ENCODE measurements at regions not wholly inside any gene's neighbourhood (a gene's known extent, or its start where the extent isn't known, plus 50 kb on each side); places are given as distances from the start of the nearest gene placed in this dataset.

DNA sequence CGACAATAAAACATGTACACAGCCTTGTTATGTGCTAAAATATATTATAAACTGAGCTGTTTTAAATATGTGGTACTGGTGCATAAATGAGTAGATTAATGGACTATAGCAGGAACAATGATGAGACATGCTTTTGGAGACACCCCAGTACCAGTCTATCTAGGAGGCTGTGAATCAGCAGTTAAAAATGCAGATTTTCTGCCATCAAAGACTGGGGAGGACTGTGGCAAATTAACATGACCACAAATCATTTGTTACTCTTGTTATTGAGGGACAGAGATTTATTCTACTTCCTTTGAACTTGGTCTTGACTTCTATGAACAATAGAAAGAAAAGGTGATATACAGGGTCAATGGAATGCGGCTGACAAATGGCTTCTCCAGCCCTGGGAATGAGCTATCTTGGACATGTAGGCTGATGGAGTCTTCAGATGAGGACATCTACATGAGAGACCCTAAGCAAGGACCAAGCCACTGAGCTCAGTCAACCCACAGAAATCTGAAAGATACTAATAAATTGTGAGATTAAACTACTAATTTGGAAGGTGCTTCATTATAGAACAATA is 551.7 kb upstream of the GJE1 start:
- H3K36me3 ChIP-seq = no peaks in the 10 kb centered on the region
- no peaks in the 10 kb centered on the region for H3K9me3 ChIP-seq
- no peak overlapping the region for H3K4me3 ChIP-seq
- no peak for DNase-seq
- H3K27me3 ChIP-seq = no peaks in the 10 kb centered on the region
- no peak overlapping the region for H3K27ac ChIP-seq
- TF ChIP-seq POLR2A (IDR thresholded peaks at IDR 0.05) = no peak
- no peaks in the 10 kb centered on the region for H3K4me1 ChIP-seq

- no peak overlapping the region for H3K4me3 ChIP-seq
- H3K4me1 ChIP-seq = no peaks in the 10 kb centered on the region
- no peaks in the 10 kb centered on the region for H3K27me3 ChIP-seq
- H3K36me3 ChIP-seq = no peaks in the 10 kb centered on the region
- H3K9me3 ChIP-seq = no peaks in the 10 kb centered on the region
- no peak for DNase-seq
- H3K27ac ChIP-seq = no peak overlapping the region
- no peak for TF ChIP-seq POLR2A (IDR thresholded peaks at IDR 0.05)
- TF ChIP-seq, protein P1, sequence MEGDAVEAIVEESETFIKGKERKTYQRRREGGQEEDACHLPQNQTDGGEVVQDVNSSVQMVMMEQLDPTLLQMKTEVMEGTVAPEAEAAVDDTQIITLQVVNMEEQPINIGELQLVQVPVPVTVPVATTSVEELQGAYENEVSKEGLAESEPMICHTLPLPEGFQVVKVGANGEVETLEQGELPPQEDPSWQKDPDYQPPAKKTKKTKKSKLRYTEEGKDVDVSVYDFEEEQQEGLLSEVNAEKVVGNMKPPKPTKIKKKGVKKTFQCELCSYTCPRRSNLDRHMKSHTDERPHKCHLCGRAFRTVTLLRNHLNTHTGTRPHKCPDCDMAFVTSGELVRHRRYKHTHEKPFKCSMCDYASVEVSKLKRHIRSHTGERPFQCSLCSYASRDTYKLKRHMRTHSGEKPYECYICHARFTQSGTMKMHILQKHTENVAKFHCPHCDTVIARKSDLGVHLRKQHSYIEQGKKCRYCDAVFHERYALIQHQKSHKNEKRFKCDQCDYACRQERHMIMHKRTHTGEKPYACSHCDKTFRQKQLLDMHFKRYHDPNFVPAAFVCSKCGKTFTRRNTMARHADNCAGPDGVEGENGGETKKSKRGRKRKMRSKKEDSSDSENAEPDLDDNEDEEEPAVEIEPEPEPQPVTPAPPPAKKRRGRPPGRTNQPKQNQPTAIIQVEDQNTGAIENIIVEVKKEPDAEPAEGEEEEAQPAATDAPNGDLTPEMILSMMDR (IDR thresholded peaks at IDR 0.05) = no peak
Observed at GRCh38 chr6:141580131-141580530, 552.6 kb upstream of the GJE1 start.

GRCh38 chr6:141576751-141577150 is 556.0 kb upstream of the GJE1 start:
- TF ChIP-seq, protein P1 (IDR thresholded peaks at IDR 0.05) = no peak
- no peak for TF ChIP-seq POLR2A (IDR thresholded peaks at IDR 0.05)

DNA sequence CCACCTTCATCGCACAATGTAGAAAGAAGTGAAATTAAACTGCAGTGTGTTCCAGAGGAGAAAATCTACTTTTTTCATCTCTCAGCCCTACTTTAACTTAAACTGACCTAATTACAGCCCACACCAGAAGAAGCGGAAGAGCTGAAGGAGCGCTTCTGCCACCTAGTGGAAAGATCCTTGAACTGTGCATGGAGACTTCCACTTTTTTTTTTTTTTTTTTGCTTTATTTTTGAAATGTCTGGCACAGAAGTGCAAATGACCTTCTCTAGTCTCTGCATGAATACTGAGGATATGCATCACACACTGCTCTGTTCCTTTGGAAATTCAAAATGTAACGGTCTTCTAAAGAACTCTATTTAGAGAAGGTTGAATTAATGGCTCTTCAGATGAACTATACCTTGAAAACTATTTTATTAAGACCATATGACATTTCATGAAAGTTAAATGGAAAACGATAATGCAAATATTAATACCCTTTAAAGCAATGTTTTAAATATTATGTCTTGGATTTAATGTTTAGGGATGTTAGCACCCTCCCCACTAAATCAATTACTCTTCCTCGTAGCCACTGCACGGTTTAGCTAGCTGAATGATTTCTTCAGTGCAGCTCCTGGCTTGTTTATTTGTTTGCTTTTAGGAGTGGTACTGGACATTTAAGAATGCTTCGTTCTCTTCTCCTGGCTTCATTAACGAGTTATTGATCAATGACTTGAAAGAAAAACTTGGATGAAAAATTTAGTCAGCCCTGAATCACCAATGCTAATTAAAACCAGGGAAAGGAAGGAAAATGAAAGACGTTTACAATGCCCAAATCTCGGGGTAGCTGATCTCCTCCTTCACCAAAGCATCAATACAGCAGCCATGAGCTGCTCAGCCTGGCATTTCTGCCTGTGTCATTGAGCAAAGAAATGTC is 569.6 kb upstream of the GJE1 start:
- H3K36me3 ChIP-seq = no peaks in the 10 kb centered on the region
- no peak for TF ChIP-seq POLR2A (IDR thresholded peaks at IDR 0.05)
- TF ChIP-seq, protein P1 (IDR thresholded peaks at IDR 0.05) = peak; percentile 66 to 82 (median 77)
- H3K27me3 ChIP-seq = no peaks in the 10 kb centered on the region
- H3K4me3 ChIP-seq = peak overlapping the region; percentile 14 to 31 (median 18)
- H3K27ac ChIP-seq = no peak overlapping the region
- H3K9me3 ChIP-seq = no peaks in the 10 kb centered on the region
- peak in 2 of 3 donors; percentile 44 to 77 for DNase-seq
- peaks cover 0 to 7% (median 2%) of the 10 kb centered on the region in 4 donors for H3K4me1 ChIP-seq

More at GRCh38 chr6:141576751-141577150, 556.0 kb upstream of the GJE1 start:
- no peaks in the 10 kb centered on the region for H3K36me3 ChIP-seq
- H3K27ac ChIP-seq = no peak overlapping the region
- H3K27me3 ChIP-seq = no peaks in the 10 kb centered on the region
- H3K9me3 ChIP-seq = no peaks in the 10 kb centered on the region
- no peak overlapping the region for H3K4me3 ChIP-seq
- H3K4me1 ChIP-seq = no peaks in the 10 kb centered on the region
- DNase-seq = no peak

GRCh38 chr6:141562186-141562811 is 570.4 kb upstream of the GJE1 start:
- peak in 2 of 3 donors; percentile 47 to 49 for DNase-seq
- Histone ChIP-seq H3K36me3 (no peaks in the 10 kb centered on the region), H3K9me3 (no peaks in the 10 kb centered on the region), H3K4me1 (peaks cover 0 to 7% (median 2%) of the 10 kb centered on the region in 4 donors), H3K27me3 (no peaks in the 10 kb centered on the region), H3K4me3 (peak overlapping the region; percentile 14 to 31 (median 18)), H3K27ac (peak overlapping the region in 1 of 4 donors; percentile 47)
- TF ChIP-seq POLR2A (IDR thresholded peaks at IDR 0.05) = no peak
- TF ChIP-seq, protein P1 (IDR thresholded peaks at IDR 0.05) = no peak

GRCh38 chr6:141561154-141561553 is 571.6 kb upstream of the GJE1 start:
- TF ChIP-seq POLR2A (IDR thresholded peaks at IDR 0.05) = no peak
- TF ChIP-seq, protein P1 (IDR thresholded peaks at IDR 0.05) = no peak
- peaks cover 0 to 7% (median 2%) of the 10 kb centered on the region in 4 donors for H3K4me1 ChIP-seq
- H3K36me3 ChIP-seq = no peaks in the 10 kb centered on the region
- no peaks in the 10 kb centered on the region for H3K9me3 ChIP-seq
- no peak overlapping the region for H3K27ac ChIP-seq
- H3K27me3 ChIP-seq = no peaks in the 10 kb centered on the region
- H3K4me3 ChIP-seq = no peak overlapping the region
- DNase-seq = no peak

All from Peyer's patch (tissue), 4 donors.